Neural crest cell (in vitro differentiated cells): ENCODE measurements at regions not wholly inside any gene's neighbourhood (a gene's known extent, or its start where the extent isn't known, plus 50 kb on each side); places are given as distances from the start of the nearest gene placed in this dataset.

Source experiments
- DNase-seq: peaks from one replicate; pipeline ENCODE4 v3.0.0; 2021; ENCODE audit warnings: low read depth, mixed read lengths, low spot score
- H3K27ac Mint-ChIP-seq: one replicate; pipeline ENCODE4 v1.8.0; 2021; ENCODE audit warnings: mild to moderate bottlenecking, mixed read lengths; ENCODE audit not compliant: unreplicated experiment
- H3K27me3 Mint-ChIP-seq: 2 replicates; pipeline ENCODE4 v1.8.0; 2021; ENCODE audit warnings: low read depth, mild to moderate bottlenecking, mixed read lengths
- H3K36me3 Mint-ChIP-seq: 2 replicates; pipeline ENCODE4 v1.8.0; 2021; ENCODE audit warnings: low read depth, mild to moderate bottlenecking, mixed read lengths
- H3K4me1 Mint-ChIP-seq: 2 replicates; pipeline ENCODE4 v1.8.0; 2021; ENCODE audit warnings: mixed read lengths
- H3K4me3 Mint-ChIP-seq: one replicate; pipeline ENCODE4 v1.8.0; 2021; ENCODE audit warnings: mild to moderate bottlenecking, mixed read lengths
- H3K9me3 Mint-ChIP-seq: 2 replicates; pipeline ENCODE4 v1.8.0; 2021; ENCODE audit warnings: mixed read lengths
- TF ChIP-seq, protein P1 (sequence below): fragments of 200-600 bp; sonication (generic); conservative IDR thresholded peaks from 2 replicates; pipeline ENCODE4 v1.5.0; 2021; ENCODE audit warnings: antibody characterized with exemption, mild to moderate bottlenecking

GRCh38 chr2:160561551-160562295 is 68.1 kb upstream of the RBMS1 start:
- DNase-seq, result no peak
- H3K27ac Mint-ChIP-seq, result no peak overlapping the region
- TF ChIP-seq, protein P1, sequence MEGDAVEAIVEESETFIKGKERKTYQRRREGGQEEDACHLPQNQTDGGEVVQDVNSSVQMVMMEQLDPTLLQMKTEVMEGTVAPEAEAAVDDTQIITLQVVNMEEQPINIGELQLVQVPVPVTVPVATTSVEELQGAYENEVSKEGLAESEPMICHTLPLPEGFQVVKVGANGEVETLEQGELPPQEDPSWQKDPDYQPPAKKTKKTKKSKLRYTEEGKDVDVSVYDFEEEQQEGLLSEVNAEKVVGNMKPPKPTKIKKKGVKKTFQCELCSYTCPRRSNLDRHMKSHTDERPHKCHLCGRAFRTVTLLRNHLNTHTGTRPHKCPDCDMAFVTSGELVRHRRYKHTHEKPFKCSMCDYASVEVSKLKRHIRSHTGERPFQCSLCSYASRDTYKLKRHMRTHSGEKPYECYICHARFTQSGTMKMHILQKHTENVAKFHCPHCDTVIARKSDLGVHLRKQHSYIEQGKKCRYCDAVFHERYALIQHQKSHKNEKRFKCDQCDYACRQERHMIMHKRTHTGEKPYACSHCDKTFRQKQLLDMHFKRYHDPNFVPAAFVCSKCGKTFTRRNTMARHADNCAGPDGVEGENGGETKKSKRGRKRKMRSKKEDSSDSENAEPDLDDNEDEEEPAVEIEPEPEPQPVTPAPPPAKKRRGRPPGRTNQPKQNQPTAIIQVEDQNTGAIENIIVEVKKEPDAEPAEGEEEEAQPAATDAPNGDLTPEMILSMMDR, result no peak
- H3K4me1 Mint-ChIP-seq, result no peaks in the 10 kb centered on the region
- H3K27me3 Mint-ChIP-seq, result no peaks in the 10 kb centered on the region
- H3K9me3 Mint-ChIP-seq, result peaks cover 9% of the 10 kb centered on the region
- peaks cover 2% of the 10 kb centered on the region for H3K36me3 Mint-ChIP-seq
- no peak overlapping the region for H3K4me3 Mint-ChIP-seq

DNA sequence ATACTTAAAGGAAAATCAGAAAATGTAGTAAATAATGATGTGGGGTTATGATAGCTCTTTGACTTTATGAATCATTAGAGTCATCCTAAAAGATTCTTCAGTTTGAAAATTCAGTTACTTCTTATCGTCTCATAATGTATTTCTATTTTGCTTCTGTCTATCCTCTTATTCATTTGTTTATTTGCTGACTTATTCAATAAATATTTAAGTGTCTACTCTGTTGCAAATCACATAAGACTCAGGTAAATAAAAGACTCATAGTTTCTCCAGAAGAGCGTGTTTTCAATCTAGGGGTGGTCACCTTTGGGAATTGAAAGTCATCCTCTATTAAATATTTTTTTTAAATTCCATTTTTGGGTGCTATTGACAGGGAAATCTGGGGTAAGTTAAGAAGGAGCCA is 69.1 kb upstream of the RBMS1 start:
- Mint-ChIP-seq H3K9me3 (peaks cover 5% of the 10 kb centered on the region), H3K4me1 (no peaks in the 10 kb centered on the region), H3K27me3 (no peaks in the 10 kb centered on the region), H3K36me3 (peaks cover 2% of the 10 kb centered on the region), H3K27ac (no peak overlapping the region), H3K4me3 (no peak overlapping the region)
- no peak for DNase-seq
- TF ChIP-seq, protein P1, result no peak

- TF ChIP-seq, protein P1, result no peak
- no peaks in the 10 kb centered on the region for H3K9me3 Mint-ChIP-seq
- no peak for DNase-seq
- no peak overlapping the region for H3K27ac Mint-ChIP-seq
- H3K4me3 Mint-ChIP-seq, result no peak overlapping the region
- H3K4me1 Mint-ChIP-seq, result no peaks in the 10 kb centered on the region
- peaks cover 2% of the 10 kb centered on the region for H3K36me3 Mint-ChIP-seq
- H3K27me3 Mint-ChIP-seq, result no peaks in the 10 kb centered on the region
These were observed 71.0 kb upstream of the RBMS1 start for GRCh38 chr2:160564591-160564990.

- Mint-ChIP-seq H3K4me1 (no peaks in the 10 kb centered on the region), H3K27ac (no peak overlapping the region)
- no peak for DNase-seq
These were observed 71.7 kb upstream of the RBMS1 start for GRCh38 chr2:160565099-160565845.

GRCh38 chr2:160566717-160567116 is 73.1 kb upstream of the RBMS1 start:
- Mint-ChIP-seq H3K9me3 (peaks cover 3% of the 10 kb centered on the region), H3K4me3 (no peak overlapping the region), H3K27ac (no peak overlapping the region), H3K36me3 (no peaks in the 10 kb centered on the region), H3K4me1 (no peaks in the 10 kb centered on the region), H3K27me3 (no peaks in the 10 kb centered on the region)
- TF ChIP-seq, protein P1, result no peak
- no peak for DNase-seq

More at GRCh38 chr2:160565099-160565845, 71.7 kb upstream of the RBMS1 start:
- no peak overlapping the region for H3K4me3 Mint-ChIP-seq
- H3K36me3 Mint-ChIP-seq, result peaks cover under 1% of the 10 kb centered on the region
- TF ChIP-seq, protein P1, result no peak
- H3K27me3 Mint-ChIP-seq, result no peaks in the 10 kb centered on the region
- no peaks in the 10 kb centered on the region for H3K9me3 Mint-ChIP-seq
